ENCODE measurements at regions not wholly inside any gene's neighbourhood (a gene's known extent, or its start where the extent isn't known, plus 50 kb on each side); places are given as distances from the start of the nearest gene placed in this dataset.

GRCh38 chr17:77470330-77470786 lies 329.6 kb downstream of the SEC14L1 start:
- Histone ChIP-seq H3K4me3 (ENCODE audit: low read length) (no peak overlapping the region), H3K36me3 (ENCODE audit: control insufficient read depth, insufficient read depth, low read length, severe bottlenecking) (peaks cover 10% of the 10 kb centered on the region), H3K9ac (ENCODE audit: low read length) (no peak overlapping the region), H3K4me1 (ENCODE audit: control insufficient read depth, insufficient read depth, low read length) (peaks cover 61% of the 10 kb centered on the region), H3K9me3 (ENCODE audit: control insufficient read depth, low read length) (no peaks in the 10 kb centered on the region), H3K27me3 (replicated peaks; ENCODE audit: control insufficient read depth, insufficient read depth, low read length) (no peaks in the 10 kb centered on the region)
- DNase-seq (ENCODE audit: low read depth): no peak

- Histone ChIP-seq H3K36me3 (ENCODE audit: control insufficient read depth, insufficient read depth, low read length, severe bottlenecking) (peaks cover 10% of the 10 kb centered on the region), H3K4me1 (ENCODE audit: control insufficient read depth, insufficient read depth, low read length) (peaks cover 61% of the 10 kb centered on the region), H3K9ac (ENCODE audit: low read length) (peak overlapping the region; percentile 76), H3K27me3 (replicated peaks; ENCODE audit: control insufficient read depth, insufficient read depth, low read length) (no peaks in the 10 kb centered on the region), H3K9me3 (ENCODE audit: control insufficient read depth, low read length) (no peaks in the 10 kb centered on the region), H3K4me3 (ENCODE audit: low read length) (peak overlapping the region; percentile 45)
- DNase-seq (ENCODE audit: low read depth): peak; percentile 66
These were observed 330.3 kb downstream of the SEC14L1 start for GRCh38 chr17:77470800-77471733.

- Histone ChIP-seq H3K9ac (ENCODE audit: low read length) (peak overlapping the region; percentile 76), H3K27me3 (replicated peaks; ENCODE audit: control insufficient read depth, insufficient read depth, low read length) (no peaks in the 10 kb centered on the region), H3K4me1 (ENCODE audit: control insufficient read depth, insufficient read depth, low read length) (peaks cover 65% of the 10 kb centered on the region), H3K36me3 (ENCODE audit: control insufficient read depth, insufficient read depth, low read length, severe bottlenecking) (peaks cover 10% of the 10 kb centered on the region), H3K4me3 (ENCODE audit: low read length) (peak overlapping the region; percentile 53), H3K9me3 (ENCODE audit: control insufficient read depth, low read length) (no peaks in the 10 kb centered on the region)
- peak; percentile 91 for DNase-seq (ENCODE audit: low read depth)
These were observed 331.3 kb downstream of the SEC14L1 start for GRCh38 chr17:77471984-77472461.

- H3K9ac ChIP-seq (ENCODE audit: low read length): peak overlapping the region; percentile 76
- peak overlapping the region; percentile 53 for H3K4me3 ChIP-seq (ENCODE audit: low read length)
- peak; percentile 60 for DNase-seq (ENCODE audit: low read depth)
- peaks cover 10% of the 10 kb centered on the region for H3K36me3 ChIP-seq (ENCODE audit: control insufficient read depth, insufficient read depth, low read length, severe bottlenecking)
- no peaks in the 10 kb centered on the region for H3K9me3 ChIP-seq (ENCODE audit: control insufficient read depth, low read length)
- no peaks in the 10 kb centered on the region for H3K27me3 ChIP-seq (replicated peaks; ENCODE audit: control insufficient read depth, insufficient read depth, low read length)
- H3K4me1 ChIP-seq (ENCODE audit: control insufficient read depth, insufficient read depth, low read length): peaks cover 72% of the 10 kb centered on the region
These were observed 331.9 kb downstream of the SEC14L1 start for GRCh38 chr17:77472468-77473310.

- no peak for DNase-seq (ENCODE audit: low read depth)
- Histone ChIP-seq H3K36me3 (ENCODE audit: control insufficient read depth, insufficient read depth, low read length, severe bottlenecking) (peaks cover 10% of the 10 kb centered on the region), H3K27me3 (replicated peaks; ENCODE audit: control insufficient read depth, insufficient read depth, low read length) (no peaks in the 10 kb centered on the region), H3K9ac (ENCODE audit: low read length) (peak overlapping the region; percentile 14), H3K9me3 (ENCODE audit: control insufficient read depth, low read length) (no peaks in the 10 kb centered on the region), H3K4me1 (ENCODE audit: control insufficient read depth, insufficient read depth, low read length) (peaks cover 82% of the 10 kb centered on the region), H3K4me3 (ENCODE audit: low read length) (no peak overlapping the region)
These were observed 333.0 kb downstream of the SEC14L1 start for GRCh38 chr17:77473615-77474226.

GRCh38 chr17:77474292-77474988 lies 333.7 kb downstream of the SEC14L1 start:
- Histone ChIP-seq H3K36me3 (ENCODE audit: control insufficient read depth, insufficient read depth, low read length, severe bottlenecking) (peaks cover 10% of the 10 kb centered on the region), H3K4me1 (ENCODE audit: control insufficient read depth, insufficient read depth, low read length) (peaks cover 89% of the 10 kb centered on the region), H3K9me3 (ENCODE audit: control insufficient read depth, low read length) (no peaks in the 10 kb centered on the region), H3K4me3 (ENCODE audit: low read length) (no peak overlapping the region), H3K27me3 (replicated peaks; ENCODE audit: control insufficient read depth, insufficient read depth, low read length) (no peaks in the 10 kb centered on the region), H3K9ac (ENCODE audit: low read length) (no peak overlapping the region)
- peak; percentile 39 for DNase-seq (ENCODE audit: low read depth)

GRCh38 chr17:77475016-77475976 lies 334.5 kb downstream of the SEC14L1 start:
- peak; percentile 40 for DNase-seq (ENCODE audit: low read depth)
- Histone ChIP-seq H3K4me1 (ENCODE audit: control insufficient read depth, insufficient read depth, low read length) (peaks cover 97% of the 10 kb centered on the region), H3K4me3 (ENCODE audit: low read length) (no peak overlapping the region), H3K9me3 (ENCODE audit: control insufficient read depth, low read length) (no peaks in the 10 kb centered on the region), H3K27me3 (replicated peaks; ENCODE audit: control insufficient read depth, insufficient read depth, low read length) (no peaks in the 10 kb centered on the region), H3K36me3 (ENCODE audit: control insufficient read depth, insufficient read depth, low read length, severe bottlenecking) (peaks cover 4% of the 10 kb centered on the region), H3K9ac (ENCODE audit: low read length) (peak overlapping the region; percentile 69)

- no peak for DNase-seq (ENCODE audit: low read depth)
- H3K4me1 ChIP-seq (ENCODE audit: control insufficient read depth, insufficient read depth, low read length): peaks cover 94% of the 10 kb centered on the region
- H3K9ac ChIP-seq (ENCODE audit: low read length): peak overlapping the region; percentile 69
- H3K9me3 ChIP-seq (ENCODE audit: control insufficient read depth, low read length): no peaks in the 10 kb centered on the region
- H3K27me3 ChIP-seq (replicated peaks; ENCODE audit: control insufficient read depth, insufficient read depth, low read length): no peaks in the 10 kb centered on the region
- H3K36me3 ChIP-seq (ENCODE audit: control insufficient read depth, insufficient read depth, low read length, severe bottlenecking): no peaks in the 10 kb centered on the region
- H3K4me3 ChIP-seq (ENCODE audit: low read length): no peak overlapping the region
These were observed 335.2 kb downstream of the SEC14L1 start for GRCh38 chr17:77476006-77476405.

GRCh38 chr17:77476498-77476897 lies 335.7 kb downstream of the SEC14L1 start:
- no peaks in the 10 kb centered on the region for H3K27me3 ChIP-seq (replicated peaks; ENCODE audit: control insufficient read depth, insufficient read depth, low read length)
- no peaks in the 10 kb centered on the region for H3K36me3 ChIP-seq (ENCODE audit: control insufficient read depth, insufficient read depth, low read length, severe bottlenecking)
- DNase-seq (ENCODE audit: low read depth): no peak
- peak overlapping the region; percentile 69 for H3K9ac ChIP-seq (ENCODE audit: low read length)
- H3K4me1 ChIP-seq (ENCODE audit: control insufficient read depth, insufficient read depth, low read length): peaks cover 89% of the 10 kb centered on the region
- no peaks in the 10 kb centered on the region for H3K9me3 ChIP-seq (ENCODE audit: control insufficient read depth, low read length)
- peak overlapping the region; percentile 17 for H3K4me3 ChIP-seq (ENCODE audit: low read length)

Measured in adipocyte (in vitro differentiated cells).